Gastroesophageal sphincter (tissue), 3 donors: ENCODE measurements at regions not wholly inside any gene's neighbourhood (a gene's known extent, or its start where the extent isn't known, plus 50 kb on each side); places are given as distances from the start of the nearest gene placed in this dataset.

Experiments used
- CTCF ChIP-seq, 4 experiments: fragments of 200-600 bp in 2 of 4; fragments of 450-650 bp in 2 of 4; sonication (generic) in 1 of 4; IDR thresholded peaks; one replicate each; pipeline ENCODE4 v1.5.1; 2017 to 2019; ENCODE audit warnings: antibody characterized with exemption in 4 of 4, mild to moderate bottlenecking in 2 of 4, moderate library complexity in 2 of 4
- EP300 ChIP-seq: sonication (generic); formaldehyde crosslinking; IDR thresholded peaks from one replicate; pipeline ENCODE4 v1.6.1; 2017; ENCODE audit warnings: antibody characterized with exemption, mild to moderate bottlenecking
- POLR2A ChIP-seq, 2 donors: fragments of 450-650 bp; IDR thresholded peaks; one replicate each; pipeline ENCODE4 v1.6.1; 2017; ENCODE audit warnings: antibody characterized with exemption in 2 of 2, mild to moderate bottlenecking in 2 of 2, moderate library complexity in 1 of 2
- POLR2AphosphoS5 ChIP-seq: sonication (generic); formaldehyde crosslinking; IDR thresholded peaks from one replicate; pipeline ENCODE4 v1.6.1; 2017; ENCODE audit warnings: antibody characterized with exemption

- TF ChIP-seq CTCF (IDR thresholded peaks at IDR 0.05) (no peak), POLR2AphosphoS5 (no peak), POLR2A (IDR thresholded peaks at IDR 0.05) (no peak), EP300 (no peak)
Measured at GRCh38 chr2:204355688-204356087, 189.6 kb upstream of the PARD3B start.
